ENCODE measurements at regions not wholly inside any gene's neighbourhood (a gene's known extent, or its start where the extent isn't known, plus 50 kb on each side); places are given as distances from the start of the nearest gene placed in this dataset.

- Histone ChIP-seq H3K36me3 (replicated peaks; ENCODE audit: insufficient read depth, low read depth) (no peaks in the 10 kb centered on the region), H3K27ac (peak overlapping the region; percentile 96), H3K27me3 (no peaks in the 10 kb centered on the region), H3K4me1 (ENCODE audit: insufficient read depth) (peaks cover 70% of the 10 kb centered on the region), H2AFZ (no peak overlapping the region), H3K9me3 (ENCODE audit: low read depth) (no peaks in the 10 kb centered on the region), H3K4me2 (no peak overlapping the region), H3K9me2 (replicated peaks; ENCODE audit: insufficient read depth) (no peaks in the 10 kb centered on the region), H3K79me2 (no peaks in the 10 kb centered on the region), H4K20me1 (ENCODE audit: insufficient read depth, poor library complexity, severe bottlenecking) (no peaks in the 10 kb centered on the region), H3K4me3 (no peak overlapping the region)
- TF ChIP-seq CTCF (IDR thresholded peaks at IDR 0.05; ENCODE audit: poor library complexity) (no peak), EZH2 (IDR thresholded peaks at IDR 0.05; ENCODE audit: borderline replicate concordance) (no peak), EZH2phosphoT487 (IDR thresholded peaks at IDR 0.05; ENCODE audit: low read depth, severe bottlenecking, unreplicated experiment) (no peak)
- WGBS (ENCODE audit: low lambda C conversion rate, missing lambda C conversion rate), result 86% methylated on average over 8 of the region's 8 CpGs
- peak; percentile 42 for DNase-seq (ENCODE audit: low spot score)
Measured at GRCh38 chr21:38955495-38955894, 149.8 kb downstream of the ETS2 start.

- 73% methylated on average over 3 of the region's 3 CpGs for whole genome bisulfite sequencing (ENCODE audit: low lambda C conversion rate, missing lambda C conversion rate)
- Histone ChIP-seq H2AFZ (no peak overlapping the region), H3K27me3 (no peaks in the 10 kb centered on the region), H3K27ac (peak overlapping the region; percentile 66), H3K4me2 (no peak overlapping the region), H3K9me3 (ENCODE audit: low read depth) (no peaks in the 10 kb centered on the region), H4K20me1 (ENCODE audit: insufficient read depth, poor library complexity, severe bottlenecking) (no peaks in the 10 kb centered on the region), H3K9me2 (replicated peaks; ENCODE audit: insufficient read depth) (no peaks in the 10 kb centered on the region), H3K4me1 (ENCODE audit: insufficient read depth) (peaks cover 61% of the 10 kb centered on the region), H3K4me3 (no peak overlapping the region), H3K79me2 (no peaks in the 10 kb centered on the region), H3K36me3 (replicated peaks; ENCODE audit: insufficient read depth, low read depth) (no peaks in the 10 kb centered on the region)
- no peak for TF ChIP-seq CTCF (IDR thresholded peaks at IDR 0.05; ENCODE audit: poor library complexity)
- TF ChIP-seq EZH2 (IDR thresholded peaks at IDR 0.05; ENCODE audit: borderline replicate concordance), result no peak
- TF ChIP-seq EZH2phosphoT487 (IDR thresholded peaks at IDR 0.05; ENCODE audit: low read depth, severe bottlenecking, unreplicated experiment), result no peak
- peak; percentile 31 for DNase-seq (ENCODE audit: low spot score)
Measured at GRCh38 chr21:38954588-38955004, 148.9 kb downstream of the ETS2 start.

- TF ChIP-seq EZH2phosphoT487 (IDR thresholded peaks at IDR 0.05; ENCODE audit: low read depth, severe bottlenecking, unreplicated experiment) (no peak), CTCF (IDR thresholded peaks at IDR 0.05; ENCODE audit: poor library complexity) (no peak), EZH2 (IDR thresholded peaks at IDR 0.05; ENCODE audit: borderline replicate concordance) (no peak)
- Histone ChIP-seq H3K9me2 (replicated peaks; ENCODE audit: insufficient read depth) (no peaks in the 10 kb centered on the region), H3K4me2 (no peak overlapping the region), H3K36me3 (replicated peaks; ENCODE audit: insufficient read depth, low read depth) (no peaks in the 10 kb centered on the region), H4K20me1 (ENCODE audit: insufficient read depth, poor library complexity, severe bottlenecking) (no peaks in the 10 kb centered on the region), H3K9me3 (ENCODE audit: low read depth) (no peaks in the 10 kb centered on the region), H3K27ac (peak overlapping the region; percentile 66), H3K4me1 (ENCODE audit: insufficient read depth) (peaks cover 50% of the 10 kb centered on the region), H3K4me3 (no peak overlapping the region), H3K27me3 (no peaks in the 10 kb centered on the region), H3K79me2 (no peaks in the 10 kb centered on the region), H2AFZ (no peak overlapping the region)
- 96% methylated on average over 5 of the region's 5 CpGs for WGBS (ENCODE audit: low lambda C conversion rate, missing lambda C conversion rate)
- no peak for DNase-seq (ENCODE audit: low spot score)
Measured at GRCh38 chr21:38953516-38953915, 147.8 kb downstream of the ETS2 start.

GRCh38 chr21:38952890-38953289, 147.2 kb downstream of the ETS2 start:
- no peaks in the 10 kb centered on the region for H4K20me1 ChIP-seq (ENCODE audit: insufficient read depth, poor library complexity, severe bottlenecking)
- no peaks in the 10 kb centered on the region for H3K9me3 ChIP-seq (ENCODE audit: low read depth)
- no peak overlapping the region for H3K4me3 ChIP-seq
- H3K27me3 ChIP-seq, result no peaks in the 10 kb centered on the region
- H3K4me2 ChIP-seq, result no peak overlapping the region
- H3K36me3 ChIP-seq (replicated peaks; ENCODE audit: insufficient read depth, low read depth), result no peaks in the 10 kb centered on the region
- H2AFZ ChIP-seq, result no peak overlapping the region
- no peaks in the 10 kb centered on the region for H3K79me2 ChIP-seq
- H3K4me1 ChIP-seq (ENCODE audit: insufficient read depth), result peaks cover 44% of the 10 kb centered on the region
- WGBS (ENCODE audit: low lambda C conversion rate, missing lambda C conversion rate), result 66% methylated on average over 3 of the region's 3 CpGs
- no peak for DNase-seq (ENCODE audit: low spot score)
- H3K9me2 ChIP-seq (replicated peaks; ENCODE audit: insufficient read depth), result no peaks in the 10 kb centered on the region
- H3K27ac ChIP-seq, result peak overlapping the region; percentile 89
- TF ChIP-seq CTCF (IDR thresholded peaks at IDR 0.05; ENCODE audit: poor library complexity), result no peak
- no peak for TF ChIP-seq EZH2phosphoT487 (IDR thresholded peaks at IDR 0.05; ENCODE audit: low read depth, severe bottlenecking, unreplicated experiment)
- TF ChIP-seq EZH2 (IDR thresholded peaks at IDR 0.05; ENCODE audit: borderline replicate concordance), result no peak
